Keratinocyte (primary cell): ENCODE measurements at regions not wholly inside any gene's neighbourhood (a gene's known extent, or its start where the extent isn't known, plus 50 kb on each side); places are given as distances from the start of the nearest gene placed in this dataset.

Experiments
- DNase-seq: peaks from one replicate; pipeline ENCODE4 v3.0.0-alpha.2; 2011; ENCODE audit warnings: low read depth, missing footprints, low spot score
- FAIRE-seq: peaks from 2 replicates; lab custom pipeline; 2011; peaks lifted over from hg19 to GRCh38; lab: Jason Lieb, UNC
- H2AFZ ChIP-seq: 2 replicates; pipeline ENCODE4 v1.6.0; 2012; ENCODE audit warnings: low read length, control low read depth, inconsistent platforms; ENCODE audit not compliant: control insufficient read depth
- H3K27ac ChIP-seq: 2 replicates; pipeline ENCODE4 v1.5.1; 2011; ENCODE audit warnings: low read length; ENCODE audit not compliant: control insufficient read depth, insufficient read depth
- H3K27me3 ChIP-seq: 3 replicates; pipeline ENCODE4 v1.6.0; 2011; ENCODE audit warnings: low read length; ENCODE audit not compliant: control insufficient read depth, insufficient read depth; ENCODE audit errors: extremely low read depth
- H3K36me3 ChIP-seq, 2 experiments: 2 replicates in 1 of 2; 3 replicates in 1 of 2; pipeline ENCODE4 v1.5.1; 2011; ENCODE audit warnings: low read length in 2 of 2, mild to moderate bottlenecking in 1 of 2; ENCODE audit not compliant: control insufficient read depth in 2 of 2, insufficient read depth in 2 of 2; ENCODE audit errors: extremely low read depth in 1 of 2
- H3K4me1 ChIP-seq: 3 replicates; pipeline ENCODE4 v1.5.1; 2011; ENCODE audit warnings: low read length; ENCODE audit not compliant: control insufficient read depth, insufficient read depth; ENCODE audit errors: extremely low read depth
- H3K4me2 ChIP-seq: 3 replicates; pipeline ENCODE4 v1.6.0; 2011; ENCODE audit warnings: low read depth, low read length; ENCODE audit not compliant: control insufficient read depth, insufficient read depth; ENCODE audit errors: extremely low read depth
- H3K4me3 ChIP-seq, 3 experiments: fragments of 200-600 bp in 1 of 3; sonication (generic) in 1 of 3; 2 replicates in 2 of 3; 3 replicates in 1 of 3; pipeline ENCODE4 v1.5.1; 2011 to 2016; ENCODE audit warnings: low read length in 3 of 3, mild to moderate bottlenecking in 3 of 3, control low read depth in 2 of 3, inconsistent platforms in 1 of 3, low read depth in 1 of 3, mixed read lengths in 1 of 3, mixed run types in 1 of 3, moderate library complexity in 1 of 3; ENCODE audit not compliant: control insufficient read depth in 2 of 3, insufficient read depth in 2 of 3; ENCODE audit errors: extremely low read depth in 1 of 3
- H3K79me2 ChIP-seq: 2 replicates; pipeline ENCODE4 v1.6.0; 2012; ENCODE audit warnings: low read length; ENCODE audit not compliant: control insufficient read depth, insufficient read depth
- H3K9ac ChIP-seq: 3 replicates; pipeline ENCODE4 v1.6.0; 2011; ENCODE audit warnings: low read length; ENCODE audit not compliant: control insufficient read depth, insufficient read depth; ENCODE audit errors: extremely low read depth
- H3K9me1 ChIP-seq: 3 replicates; pipeline ENCODE4 v1.6.0; 2011; ENCODE audit warnings: low read length; ENCODE audit not compliant: control insufficient read depth, insufficient read depth; ENCODE audit errors: extremely low read depth
- H3K9me3 ChIP-seq: 2 replicates; pipeline ENCODE4 v1.5.1; 2012; ENCODE audit warnings: low read depth, low read length; ENCODE audit not compliant: control insufficient read depth
- H4K20me1 ChIP-seq: 3 replicates; pipeline ENCODE4 v1.6.0; 2011; ENCODE audit warnings: low read length; ENCODE audit not compliant: control insufficient read depth, insufficient read depth; ENCODE audit errors: extremely low read depth
- EZH2 ChIP-seq: IDR thresholded peaks from one replicate; pipeline ENCODE4 v1.6.1; 2012; ENCODE audit warnings: inconsistent platforms, mild to moderate bottlenecking, low read length, moderate library complexity
- dilution Hi-C: fragments of 300-500 bp; cut with MboI; formaldehyde crosslinking; loops from one replicate; pipeline ENCODE4 v1.7.0; 2020; ENCODE audit warnings: low sequenced_read_pairs; ENCODE audit not compliant: extremely low pct_ligation_motif_present
- TF ChIP-seq, protein P1 (sequence below), 3 experiments: IDR thresholded peaks in 1 of 3; conservative IDR thresholded peaks in 1 of 3; optimal IDR thresholded peaks in 1 of 3; 2 replicates in 2 of 3; 3 replicates in 1 of 3; pipeline versions ENCODE3 to v1.5.1; 2011; ENCODE audit warnings: low read length in 3 of 3, mild to moderate bottlenecking in 3 of 3, moderate library complexity in 2 of 3, control low read depth in 1 of 3, inconsistent platforms in 1 of 3; ENCODE audit not compliant: insufficient read depth in 2 of 3; ENCODE audit errors: extremely low read depth in 1 of 3

DNA sequence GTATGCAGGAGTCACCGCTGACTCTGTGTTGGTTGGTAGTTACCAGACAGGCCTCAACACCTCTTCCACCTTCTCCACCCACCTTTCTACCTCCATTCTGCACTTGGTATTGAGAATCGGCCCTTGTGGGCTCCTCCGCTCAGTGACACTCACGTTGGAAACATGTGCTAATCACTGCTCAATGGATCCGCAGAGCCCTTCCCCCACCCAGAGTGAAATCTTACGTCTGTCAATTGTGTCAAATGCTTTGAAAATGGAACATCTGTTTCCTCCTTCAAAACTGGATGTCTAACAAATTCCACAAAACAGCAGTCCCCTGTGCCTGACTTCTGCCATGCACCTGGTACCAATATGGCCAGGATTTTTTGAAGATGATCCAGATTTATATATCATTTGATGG is 65.5 kb upstream of the NRIP1 start:
- H3K9me1 ChIP-seq, result no peaks in the 10 kb centered on the region
- peaks cover 10% of the 10 kb centered on the region for H3K4me1 ChIP-seq
- no peak overlapping the region for H3K27ac ChIP-seq
- no peak overlapping the region for H3K4me3 ChIP-seq
- TF ChIP-seq, protein P1, sequence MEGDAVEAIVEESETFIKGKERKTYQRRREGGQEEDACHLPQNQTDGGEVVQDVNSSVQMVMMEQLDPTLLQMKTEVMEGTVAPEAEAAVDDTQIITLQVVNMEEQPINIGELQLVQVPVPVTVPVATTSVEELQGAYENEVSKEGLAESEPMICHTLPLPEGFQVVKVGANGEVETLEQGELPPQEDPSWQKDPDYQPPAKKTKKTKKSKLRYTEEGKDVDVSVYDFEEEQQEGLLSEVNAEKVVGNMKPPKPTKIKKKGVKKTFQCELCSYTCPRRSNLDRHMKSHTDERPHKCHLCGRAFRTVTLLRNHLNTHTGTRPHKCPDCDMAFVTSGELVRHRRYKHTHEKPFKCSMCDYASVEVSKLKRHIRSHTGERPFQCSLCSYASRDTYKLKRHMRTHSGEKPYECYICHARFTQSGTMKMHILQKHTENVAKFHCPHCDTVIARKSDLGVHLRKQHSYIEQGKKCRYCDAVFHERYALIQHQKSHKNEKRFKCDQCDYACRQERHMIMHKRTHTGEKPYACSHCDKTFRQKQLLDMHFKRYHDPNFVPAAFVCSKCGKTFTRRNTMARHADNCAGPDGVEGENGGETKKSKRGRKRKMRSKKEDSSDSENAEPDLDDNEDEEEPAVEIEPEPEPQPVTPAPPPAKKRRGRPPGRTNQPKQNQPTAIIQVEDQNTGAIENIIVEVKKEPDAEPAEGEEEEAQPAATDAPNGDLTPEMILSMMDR (optimal IDR thresholded peaks at IDR 0.05 in 1 of 3, IDR thresholded peaks at IDR 0.05 in 1 of 3, conservative IDR thresholded peaks at IDR 0.05 in 1 of 3; ENCODE audit: extremely low read depth in 1 of 3, insufficient read depth in 2 of 3, low read length in 3 of 3), result no peak
- TF ChIP-seq EZH2, result no peak
- no peaks in the 10 kb centered on the region for H3K36me3 ChIP-seq
- FAIRE-seq (no peak), DNase-seq (no peak)
- no peaks in the 10 kb centered on the region for H3K9me3 ChIP-seq
- no peaks in the 10 kb centered on the region for H3K79me2 ChIP-seq
- no peaks in the 10 kb centered on the region for H3K27me3 ChIP-seq
- no peaks in the 10 kb centered on the region for H4K20me1 ChIP-seq
- H2AFZ ChIP-seq, result no peak overlapping the region
- dilution Hi-C loops, result no loop called here
- no peak overlapping the region for H3K4me2 ChIP-seq
- no peak overlapping the region for H3K9ac ChIP-seq

DNA sequence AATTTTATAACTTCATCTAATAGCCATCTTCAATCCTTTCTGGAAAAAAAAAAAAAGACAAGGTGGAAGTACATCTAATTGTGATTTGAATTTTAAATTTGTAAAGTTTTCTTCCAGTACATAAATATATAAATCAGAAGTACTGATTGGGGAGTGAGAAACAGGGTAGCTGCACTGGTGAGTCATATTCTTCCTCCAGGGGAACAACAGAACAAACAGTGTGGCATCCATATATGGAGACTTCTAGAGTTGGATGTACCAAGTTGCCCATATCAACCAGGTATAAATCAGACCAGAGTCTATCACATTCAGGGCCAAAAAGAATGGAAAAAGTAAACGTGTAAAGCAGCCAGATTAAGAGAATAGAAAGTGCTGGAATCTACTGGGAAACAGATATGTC is 66.0 kb upstream of the NRIP1 start:
- Histone ChIP-seq H4K20me1 (no peaks in the 10 kb centered on the region), H3K27me3 (no peaks in the 10 kb centered on the region), H3K9me1 (no peaks in the 10 kb centered on the region), H3K27ac (no peak overlapping the region), H3K79me2 (no peaks in the 10 kb centered on the region), H3K4me3 (no peak overlapping the region), H3K36me3 (no peaks in the 10 kb centered on the region), H2AFZ (no peak overlapping the region), H3K9ac (no peak overlapping the region), H3K4me1 (peaks cover 10% of the 10 kb centered on the region), H3K4me2 (no peak overlapping the region), H3K9me3 (no peaks in the 10 kb centered on the region)
- no peak for DNase-seq
- dilution Hi-C loops, result no loop called here
- FAIRE-seq, result no peak
- TF ChIP-seq, protein P1 (optimal IDR thresholded peaks at IDR 0.05 in 1 of 3, IDR thresholded peaks at IDR 0.05 in 1 of 3, conservative IDR thresholded peaks at IDR 0.05 in 1 of 3; ENCODE audit: extremely low read depth in 1 of 3, insufficient read depth in 2 of 3, low read length in 3 of 3), result no peak
- TF ChIP-seq EZH2, result no peak
